Sigmoid colon (tissue), 6 donors: ENCODE measurements at regions not wholly inside any gene's neighbourhood (a gene's known extent, or its start where the extent isn't known, plus 50 kb on each side); places are given as distances from the start of the nearest gene placed in this dataset.

Source experiments
- DNase-seq: peaks from one replicate; pipeline ENCODE4 v3.0.0-alpha.2; 2019
- H3K27ac ChIP-seq, 4 donors: fragments of 200-600 bp; sonication (generic); one replicate each; pipeline ENCODE4 v1.5.1; 2016 to 2019; ENCODE audit warnings: mild to moderate bottlenecking in 1 of 4
- H3K27me3 ChIP-seq, 3 donors: fragments of 200-600 bp; sonication (generic); one replicate each; pipeline ENCODE4 v1.5.1; 2019; ENCODE audit warnings: mild to moderate bottlenecking in 1 of 3
- H3K36me3 ChIP-seq, 4 donors: fragments of 200-600 bp; sonication (generic); one replicate each; pipeline ENCODE4 v1.5.1; 2016 to 2019
- H3K4me1 ChIP-seq, 4 donors: fragments of 200-600 bp; sonication (generic); one replicate each; pipeline ENCODE4 v1.5.1; 2017 to 2019
- H3K4me3 ChIP-seq, 4 donors: fragments of 200-600 bp; sonication (generic); one replicate each; pipeline ENCODE4 v1.5.1; 2017 to 2019; ENCODE audit warnings: mild to moderate bottlenecking in 2 of 4, moderate library complexity in 1 of 4
- H3K9me3 ChIP-seq, 4 donors: fragments of 200-600 bp in 3 of 4; sonication (generic) in 3 of 4; one replicate each; pipeline versions ENCODE4 v1.5.1 to v1.6.1; 2013 to 2019
- CTCF ChIP-seq, 4 experiments: fragments of 450-650 bp in 3 of 4; fragments of 200-600 bp in 1 of 4; IDR thresholded peaks; one replicate each; pipeline ENCODE4 v1.5.1; 2016 to 2019; ENCODE audit warnings: antibody characterized with exemption in 4 of 4, mild to moderate bottlenecking in 3 of 4, moderate library complexity in 2 of 4
- EP300 ChIP-seq, 4 donors: sonication (generic); formaldehyde crosslinking; IDR thresholded peaks; one replicate each; pipeline ENCODE4 v1.6.1; 2017; ENCODE audit warnings: antibody characterized with exemption in 4 of 4
- POLR2A ChIP-seq, 2 donors: fragments of 450-650 bp; IDR thresholded peaks; one replicate each; pipeline ENCODE4 v1.6.1; 2016; ENCODE audit warnings: antibody characterized with exemption in 2 of 2, mild to moderate bottlenecking in 2 of 2, moderate library complexity in 2 of 2
- POLR2AphosphoS5 ChIP-seq, 4 donors: sonication (generic); formaldehyde crosslinking; IDR thresholded peaks; one replicate each; pipeline ENCODE4 v1.6.1; 2017; ENCODE audit warnings: antibody characterized with exemption in 4 of 4
- WGBS, 2 donors: extraction: QIAGEN DNeasy Blood & Tissue Kit; methylation state at CpG; one replicate each; pipeline ENCODE4 v1.1.7; 2013; 5-methylcytosine and 5-hydroxymethylcytosine counted together
- intact Hi-C: fragments of 100-400 bp; cut with DNase I; formaldehyde crosslinking; loops from one replicate; pipeline ENCODE4 v1.15.1; 2023
- donor health status: healthy with polysubstance abuse.
- donor health status: healthy.

DNA sequence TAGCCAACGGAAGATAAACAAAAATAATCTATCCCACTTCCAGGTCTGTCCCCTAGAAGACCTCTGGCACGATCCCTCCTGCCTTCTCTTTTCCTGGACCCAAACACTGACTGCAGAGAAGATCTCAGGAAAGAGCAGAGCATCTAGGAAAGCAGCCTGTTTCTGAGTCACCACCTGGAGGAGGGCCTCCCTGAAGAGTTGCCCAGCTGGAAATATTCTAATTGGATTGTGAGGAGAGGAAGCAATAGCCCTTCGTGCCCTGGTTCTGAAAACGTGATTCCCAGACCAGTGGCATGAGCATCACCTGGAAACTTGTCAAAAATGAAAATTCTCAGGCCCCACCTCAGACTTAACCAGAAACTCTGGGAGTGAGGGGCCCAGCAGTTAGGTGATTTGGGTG lies 411.1 kb downstream of the SETD4 start:
- DNase-seq = no peak
- 33 to 63% methylated on average over 4 of the region's 4 CpGs for WGBS, 2 donors
- Histone ChIP-seq H3K27ac (no peak overlapping the region), H3K9me3 (no peaks in the 10 kb centered on the region), H3K27me3 (peaks cover 0 to 22% (median 0%) of the 10 kb centered on the region in 3 donors), H3K4me1 (no peaks in the 10 kb centered on the region), H3K4me3 (no peak overlapping the region), H3K36me3 (no peaks in the 10 kb centered on the region)
- no peak for TF ChIP-seq CTCF (IDR thresholded peaks at IDR 0.05)
- TF ChIP-seq POLR2AphosphoS5 (IDR thresholded peaks at IDR 0.05) = no peak
- no peak for TF ChIP-seq POLR2A (IDR thresholded peaks at IDR 0.05)
- TF ChIP-seq EP300 (IDR thresholded peaks at IDR 0.05) = no peak
- intact Hi-C loops = no loop called here

- WGBS, 2 donors = 11 to 52% methylated on average over 2 of the region's 2 CpGs
- intact Hi-C loops = no loop called here
- no peaks in the 10 kb centered on the region for H3K9me3 ChIP-seq
- no peaks in the 10 kb centered on the region for H3K4me1 ChIP-seq
- no peaks in the 10 kb centered on the region for H3K36me3 ChIP-seq
- no peak for DNase-seq
- H3K27me3 ChIP-seq = peaks cover 0 to 25% (median 0%) of the 10 kb centered on the region in 3 donors
- H3K4me3 ChIP-seq = no peak overlapping the region
- no peak overlapping the region for H3K27ac ChIP-seq
- TF ChIP-seq CTCF (IDR thresholded peaks at IDR 0.05) (no peak), EP300 (IDR thresholded peaks at IDR 0.05) (no peak), POLR2AphosphoS5 (IDR thresholded peaks at IDR 0.05) (no peak)
Observed at GRCh38 chr21:35648512-35648911, 411.8 kb downstream of the SETD4 start.

GRCh38 chr21:35646606-35647005 lies 413.7 kb downstream of the SETD4 start:
- DNase-seq = no peak
- intact Hi-C loops = no loop called here
- TF ChIP-seq EP300 (IDR thresholded peaks at IDR 0.05) = no peak
- no peaks in the 10 kb centered on the region for H3K36me3 ChIP-seq
- no peaks in the 10 kb centered on the region for H3K9me3 ChIP-seq
- no peak overlapping the region for H3K4me3 ChIP-seq
- peaks cover 0 to 25% (median 0%) of the 10 kb centered on the region in 3 donors for H3K27me3 ChIP-seq
- H3K4me1 ChIP-seq = no peaks in the 10 kb centered on the region
- 82 to 85% methylated on average over 2 of the region's 2 CpGs for WGBS, 2 donors
- H3K27ac ChIP-seq = no peak overlapping the region

GRCh38 chr21:35645991-35646390 lies 414.3 kb downstream of the SETD4 start:
- H3K36me3 ChIP-seq = no peaks in the 10 kb centered on the region
- no peaks in the 10 kb centered on the region for H3K4me1 ChIP-seq
- TF ChIP-seq EP300 (IDR thresholded peaks at IDR 0.05) (no peak), POLR2AphosphoS5 (IDR thresholded peaks at IDR 0.05) (no peak), POLR2A (IDR thresholded peaks at IDR 0.05) (no peak), CTCF (IDR thresholded peaks at IDR 0.05) (no peak)
- H3K4me3 ChIP-seq = no peak overlapping the region
- no peaks in the 10 kb centered on the region for H3K9me3 ChIP-seq
- WGBS, 2 donors = 90 to 95% methylated on average over 2 of the region's 2 CpGs
- no peak overlapping the region for H3K27ac ChIP-seq
- DNase-seq = no peak
- peaks cover 0 to 19% (median 0%) of the 10 kb centered on the region in 3 donors for H3K27me3 ChIP-seq
- intact Hi-C loops = no loop called here

DNA sequence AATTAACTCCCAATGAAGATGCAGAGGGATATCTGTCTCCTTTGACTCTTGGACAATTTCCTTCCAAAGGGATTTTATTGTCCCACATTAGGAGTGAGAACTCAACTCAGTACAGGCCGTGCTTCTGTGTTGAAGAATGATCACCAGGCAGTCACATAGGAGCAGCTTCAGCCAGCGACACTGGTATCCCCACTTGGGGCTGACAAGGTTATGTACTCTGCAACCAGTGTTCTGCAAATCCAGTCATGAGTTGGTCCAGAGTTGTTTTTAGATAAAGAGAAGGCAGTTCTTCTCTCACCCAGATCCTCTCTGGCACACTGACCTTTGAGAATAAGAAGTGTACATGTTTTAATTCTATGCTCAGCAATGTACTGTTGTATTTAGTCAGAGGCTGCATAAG lies 415.8 kb downstream of the SETD4 start:
- H3K4me3 ChIP-seq = no peak overlapping the region
- no peak overlapping the region for H3K27ac ChIP-seq
- TF ChIP-seq POLR2A (IDR thresholded peaks at IDR 0.05) (no peak), EP300 (IDR thresholded peaks at IDR 0.05) (no peak), POLR2AphosphoS5 (IDR thresholded peaks at IDR 0.05) (no peak), CTCF (IDR thresholded peaks at IDR 0.05) (no peak)
- 82 to 88% methylated on average over 2 of the region's 2 CpGs for WGBS, 2 donors
- DNase-seq = no peak
- peaks cover 0 to 16% (median 0%) of the 10 kb centered on the region in 3 donors for H3K27me3 ChIP-seq
- H3K4me1 ChIP-seq = no peaks in the 10 kb centered on the region
- intact Hi-C loops = no loop called here
- H3K9me3 ChIP-seq = no peaks in the 10 kb centered on the region
- no peaks in the 10 kb centered on the region for H3K36me3 ChIP-seq
